Neural progenitor cell (in vitro differentiated cells): ENCODE measurements at regions not wholly inside any gene's neighbourhood (a gene's known extent, or its start where the extent isn't known, plus 50 kb on each side); places are given as distances from the start of the nearest gene placed in this dataset.

Source experiments
- EZH2 ChIP-seq: fragments of 200-600 bp; sonication (generic); IDR thresholded peaks from 2 replicates; pipeline ENCODE4 v1.6.1; 2017; ENCODE audit warnings: antibody characterized with exemption, mild to moderate bottlenecking, moderate library complexity
- EZH2phosphoT487 ChIP-seq: fragments of 200-600 bp; sonication (generic); IDR thresholded peaks from 2 replicates; pipeline ENCODE4 v1.6.1; 2017; ENCODE audit warnings: antibody characterized with exemption
- TF ChIP-seq, protein P1 (sequence below): fragments of 200-600 bp; sonication (generic); IDR thresholded peaks from 2 replicates; pipeline ENCODE4 v1.5.1; 2017; ENCODE audit warnings: antibody characterized with exemption, mild to moderate bottlenecking

DNA sequence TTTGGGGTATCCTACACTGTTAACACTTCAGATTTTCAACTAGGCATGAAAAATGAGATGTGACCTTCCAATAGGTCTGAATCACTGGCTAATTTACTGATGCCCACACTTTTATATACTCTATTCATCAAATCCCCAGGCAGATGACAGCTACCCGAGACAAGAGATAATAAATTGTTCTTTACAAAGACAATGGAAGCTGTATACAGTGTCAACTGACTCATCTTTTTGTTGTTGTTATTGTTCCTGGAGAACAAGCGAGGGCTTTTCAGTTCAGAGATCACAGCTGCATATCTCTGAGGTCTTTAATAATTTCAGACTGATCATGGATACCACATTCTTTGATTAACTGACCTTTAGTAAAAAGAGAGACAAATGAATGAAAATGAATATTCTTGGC lies 228.9 kb downstream of the SDHAF3 start:
- TF ChIP-seq EZH2: no peak
- TF ChIP-seq, protein P1, sequence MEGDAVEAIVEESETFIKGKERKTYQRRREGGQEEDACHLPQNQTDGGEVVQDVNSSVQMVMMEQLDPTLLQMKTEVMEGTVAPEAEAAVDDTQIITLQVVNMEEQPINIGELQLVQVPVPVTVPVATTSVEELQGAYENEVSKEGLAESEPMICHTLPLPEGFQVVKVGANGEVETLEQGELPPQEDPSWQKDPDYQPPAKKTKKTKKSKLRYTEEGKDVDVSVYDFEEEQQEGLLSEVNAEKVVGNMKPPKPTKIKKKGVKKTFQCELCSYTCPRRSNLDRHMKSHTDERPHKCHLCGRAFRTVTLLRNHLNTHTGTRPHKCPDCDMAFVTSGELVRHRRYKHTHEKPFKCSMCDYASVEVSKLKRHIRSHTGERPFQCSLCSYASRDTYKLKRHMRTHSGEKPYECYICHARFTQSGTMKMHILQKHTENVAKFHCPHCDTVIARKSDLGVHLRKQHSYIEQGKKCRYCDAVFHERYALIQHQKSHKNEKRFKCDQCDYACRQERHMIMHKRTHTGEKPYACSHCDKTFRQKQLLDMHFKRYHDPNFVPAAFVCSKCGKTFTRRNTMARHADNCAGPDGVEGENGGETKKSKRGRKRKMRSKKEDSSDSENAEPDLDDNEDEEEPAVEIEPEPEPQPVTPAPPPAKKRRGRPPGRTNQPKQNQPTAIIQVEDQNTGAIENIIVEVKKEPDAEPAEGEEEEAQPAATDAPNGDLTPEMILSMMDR: no peak
- no peak for TF ChIP-seq EZH2phosphoT487
